NCI-H526 treated with DMSO at 0.1 percent for 48 hours (cell line): ENCODE measurements at regions not wholly inside any gene's neighbourhood (a gene's known extent, or its start where the extent isn't known, plus 50 kb on each side); places are given as distances from the start of the nearest gene placed in this dataset.

Experiments used
- DNase-seq: peaks from one replicate; lab custom pipeline; 2025; lab: John Stamatoyannopoulos, UW

DNA sequence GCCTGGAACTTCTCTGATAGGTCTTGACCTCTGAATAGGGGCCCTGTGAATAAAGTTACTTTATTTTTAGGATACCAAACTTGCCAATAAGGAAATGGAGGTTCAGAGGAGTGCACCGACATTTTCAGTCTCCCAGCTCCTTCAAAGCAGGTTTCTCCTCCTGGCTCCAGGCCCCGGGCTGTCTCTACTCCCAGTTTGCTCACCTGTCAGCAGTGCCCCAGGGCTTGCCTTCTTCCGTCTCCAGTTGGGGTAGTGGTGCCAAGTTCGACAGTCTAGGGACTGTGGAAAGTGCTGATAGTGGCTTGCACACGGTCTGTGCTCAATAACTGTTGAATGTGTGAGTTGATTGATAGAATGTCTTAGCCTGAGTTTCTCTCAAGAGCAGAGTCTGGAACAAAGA is 149.2 kb downstream of the ACTL8 start:
- no peak for DNase-seq

DNA sequence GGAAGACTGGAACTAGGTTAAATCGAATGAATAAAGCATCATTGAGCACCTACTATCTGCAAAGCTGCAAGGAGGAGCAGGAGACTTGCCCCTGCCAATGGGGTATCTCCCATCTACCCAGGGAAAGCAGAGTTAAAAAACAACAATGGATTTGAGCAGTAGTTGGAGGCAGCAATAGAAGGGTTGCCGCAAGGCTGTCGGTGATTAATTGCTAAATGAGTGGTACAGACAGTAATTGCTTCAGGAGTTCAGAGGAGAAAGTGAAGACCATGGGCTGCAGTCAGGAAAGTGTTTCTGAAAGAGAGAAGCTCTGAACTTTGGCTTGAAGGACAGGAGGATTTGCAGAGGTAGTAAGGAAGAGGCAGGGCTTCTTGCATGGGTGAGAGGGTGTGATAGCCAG is 152.9 kb downstream of the ACTL8 start:
- DNase-seq, result no peak

DNA sequence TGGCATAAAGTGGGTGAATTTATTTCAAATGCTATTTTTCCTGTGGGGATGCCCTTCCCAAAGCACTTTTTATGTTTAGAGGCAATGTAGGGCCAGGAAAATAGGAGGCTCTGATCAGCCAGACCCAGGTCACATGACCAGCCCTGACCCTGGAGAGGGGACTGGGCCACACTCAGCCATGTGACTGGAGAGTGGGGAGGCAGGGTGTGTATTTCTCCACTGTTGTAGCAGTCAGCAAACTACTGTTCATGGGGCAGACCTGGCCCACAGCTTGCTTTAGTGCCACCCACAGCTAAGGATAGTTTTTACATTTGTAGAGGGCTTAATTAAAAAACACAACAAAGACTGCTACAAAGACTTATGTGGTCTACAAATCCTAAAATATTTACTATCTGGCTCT is 153.8 kb downstream of the ACTL8 start:
- no peak for DNase-seq

DNA sequence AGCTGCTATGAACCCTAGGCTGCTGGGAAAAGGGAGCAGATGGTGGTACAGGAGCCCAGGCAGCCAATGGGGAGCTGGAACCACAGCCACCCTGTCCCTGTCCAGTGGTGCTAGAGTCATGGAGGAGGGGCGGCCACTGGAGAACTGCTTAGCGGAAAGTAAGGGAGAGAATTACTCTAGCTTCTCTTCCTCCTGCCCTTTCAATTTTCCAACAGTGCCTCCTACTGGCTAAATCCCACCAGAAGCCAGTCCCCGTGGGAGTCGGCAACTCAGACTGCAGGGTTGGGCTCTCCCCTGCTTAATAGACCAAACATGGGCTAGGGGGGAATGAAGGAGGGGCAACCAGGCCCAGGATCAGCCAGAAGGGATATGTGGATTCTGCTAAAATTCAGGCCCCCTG is 154.5 kb downstream of the ACTL8 start:
- DNase-seq, result no peak

DNA sequence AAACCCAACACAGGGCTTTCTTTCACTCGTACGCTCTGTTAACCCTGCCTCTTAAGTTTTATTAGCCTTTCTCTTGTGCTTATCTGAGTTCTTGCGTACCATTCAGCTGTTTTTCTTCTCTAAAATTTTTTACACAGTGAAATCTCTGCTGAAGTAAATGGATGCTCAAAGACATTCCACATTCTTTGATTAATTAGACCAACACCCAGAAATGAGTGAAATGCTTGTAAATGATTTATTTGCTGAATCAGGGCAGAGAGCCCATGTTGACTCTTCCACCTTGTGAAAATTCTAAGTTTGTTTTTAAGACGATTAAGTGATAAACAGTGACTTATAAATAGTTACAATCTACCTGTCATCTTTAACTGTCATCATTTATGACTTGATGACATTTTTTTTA is 156.7 kb downstream of the ACTL8 start:
- DNase-seq, result no peak

DNA sequence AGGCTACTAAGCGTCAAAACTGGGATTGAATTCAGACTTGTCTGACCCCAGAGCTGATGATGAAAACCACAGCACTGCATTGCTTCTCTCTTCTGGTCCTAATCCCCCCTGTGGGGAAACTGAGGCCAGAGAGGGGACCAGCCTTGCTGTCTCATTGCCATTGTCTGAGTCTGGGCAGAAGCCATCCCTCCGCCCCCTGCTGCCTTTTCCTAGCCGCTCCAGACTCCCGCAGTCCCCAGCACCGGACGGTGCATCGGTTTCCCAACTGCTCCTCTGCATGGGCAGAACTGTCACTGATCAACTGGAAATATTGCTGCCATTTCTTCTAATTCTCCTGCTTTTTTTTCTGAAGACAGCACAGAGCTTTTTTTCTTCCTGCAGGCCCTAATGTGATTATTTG is 157.4 kb downstream of the ACTL8 start:
- DNase-seq, result no peak

DNA sequence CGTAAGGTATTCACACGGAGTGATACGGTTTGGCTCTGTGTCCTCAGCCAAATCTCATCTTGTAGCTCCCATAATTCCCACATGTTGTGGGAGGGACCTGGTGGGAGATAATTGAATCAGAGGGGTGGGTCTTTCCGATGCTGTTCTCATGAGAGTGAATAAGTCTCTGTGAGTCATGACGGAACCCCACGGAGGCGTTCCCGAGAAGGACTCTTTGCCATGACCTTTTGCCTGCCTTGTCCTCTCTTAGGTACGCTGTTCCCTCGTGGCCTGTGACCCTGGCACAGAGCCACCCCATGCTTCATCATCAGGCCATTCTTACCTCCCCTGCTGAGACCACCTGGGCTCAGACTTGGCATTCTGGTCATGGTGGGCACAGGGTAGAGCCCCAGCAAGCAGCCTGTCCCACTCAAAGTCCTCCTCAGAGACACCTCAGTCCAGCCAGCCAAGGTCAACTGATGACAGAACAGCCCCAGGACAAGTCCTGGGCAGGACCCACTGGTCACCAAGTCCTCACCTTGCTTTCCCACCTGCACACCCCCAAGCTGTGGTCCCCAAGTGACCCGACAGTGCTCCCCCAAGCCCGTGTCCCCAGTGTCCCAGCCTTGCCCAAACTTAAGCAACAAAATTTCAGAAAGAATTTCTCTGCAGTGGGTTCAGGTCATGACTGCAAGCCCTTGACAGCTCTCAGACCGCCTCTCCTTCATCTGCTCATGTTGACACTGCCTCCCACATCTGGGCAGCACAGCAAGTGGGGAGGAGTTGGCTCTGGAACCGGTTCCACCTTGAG is 158.4 kb downstream of the ACTL8 start:
- DNase-seq, result no peak

DNA sequence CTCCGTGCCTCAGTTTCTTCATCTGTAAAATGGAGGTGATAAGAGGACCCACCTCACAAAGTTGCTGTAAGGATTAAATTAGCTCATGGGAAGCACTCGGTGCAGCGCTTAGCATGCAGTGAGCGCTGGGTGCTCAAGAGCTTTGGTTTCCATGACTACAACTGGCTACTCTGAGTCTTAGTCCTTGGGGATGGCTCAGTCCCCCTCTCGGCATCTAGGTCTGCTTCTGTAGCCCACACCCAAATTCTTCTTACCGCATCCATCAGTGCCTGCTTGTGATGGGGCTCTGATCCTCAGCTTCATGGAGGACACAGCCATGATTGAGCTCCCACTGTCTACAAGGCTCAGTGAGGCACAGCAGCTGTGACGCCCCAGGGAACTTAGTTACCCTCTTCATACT is 159.0 kb downstream of the ACTL8 start:
- no peak for DNase-seq

DNA sequence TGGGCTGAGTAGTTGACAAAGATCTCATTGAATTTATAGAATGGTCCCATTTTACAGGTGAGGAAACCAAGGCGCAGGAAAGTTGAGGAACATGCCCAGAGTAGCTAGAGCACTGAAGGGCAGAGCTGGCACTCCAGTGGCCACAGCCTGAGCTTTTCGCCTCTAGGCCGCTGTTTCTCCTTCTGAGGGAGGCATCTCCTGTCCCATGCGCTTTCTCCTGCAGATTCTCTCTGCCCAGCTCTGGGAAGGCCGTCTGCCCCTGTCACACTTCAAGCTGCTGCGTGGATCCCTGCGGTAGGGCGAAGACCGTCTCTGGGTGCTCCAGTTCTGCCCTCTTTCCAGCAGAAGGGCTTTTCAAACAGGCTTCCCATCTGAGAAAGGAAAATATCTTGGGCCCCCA is 159.9 kb downstream of the ACTL8 start:
- DNase-seq, result no peak

DNA sequence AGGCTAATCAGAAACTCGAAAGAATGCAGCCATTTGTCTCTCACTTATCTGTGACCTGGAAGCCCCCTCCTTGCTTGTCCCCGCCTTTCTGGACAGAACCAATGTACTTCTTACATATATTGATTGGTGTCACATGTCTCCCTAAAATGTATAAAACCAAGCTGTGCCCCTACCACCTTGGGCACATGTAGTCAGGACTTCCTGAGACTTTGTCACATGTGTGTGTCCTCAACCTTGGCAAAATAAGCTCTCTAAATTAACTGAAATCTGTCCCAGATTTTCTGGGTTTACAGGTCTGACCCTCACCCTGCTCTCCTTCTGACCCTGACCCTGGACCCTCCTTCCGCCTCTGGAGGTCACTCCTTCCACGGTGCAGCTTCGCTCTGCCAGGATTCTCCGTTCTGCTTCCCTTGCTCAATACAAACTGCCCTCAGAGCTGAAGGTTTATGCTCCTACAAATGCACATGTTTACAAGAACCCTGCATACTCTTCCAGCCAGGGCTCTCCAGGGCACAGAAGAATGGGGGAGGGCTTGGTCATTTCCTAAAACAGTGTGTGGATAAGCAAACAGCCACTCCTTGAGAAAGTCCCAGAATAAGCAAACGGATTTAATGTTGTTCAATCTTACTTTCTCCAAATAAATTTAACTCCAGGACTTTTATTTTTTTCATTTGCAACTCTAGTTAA is 160.5 kb downstream of the ACTL8 start:
- DNase-seq, result no peak

DNA sequence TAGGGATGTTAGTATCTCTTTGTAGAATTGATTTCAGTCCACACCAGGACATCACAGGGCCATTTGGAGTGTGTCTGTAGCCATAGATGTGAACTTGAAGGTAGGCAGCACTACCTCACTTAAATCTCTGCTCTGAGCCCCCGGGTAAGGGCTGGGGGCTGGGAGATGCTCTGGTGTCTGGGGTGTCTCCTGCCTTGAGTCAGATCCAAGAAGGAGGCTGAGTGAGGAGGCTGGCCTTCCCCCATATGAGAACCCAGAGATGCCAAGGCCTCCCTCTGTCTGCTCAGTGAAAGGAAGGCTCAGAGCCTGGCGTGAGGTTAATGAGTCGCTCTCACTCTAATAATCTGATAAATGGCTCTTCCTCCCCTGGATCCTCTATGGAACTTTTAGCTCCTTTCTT is 161.6 kb downstream of the ACTL8 start:
- no peak for DNase-seq

DNA sequence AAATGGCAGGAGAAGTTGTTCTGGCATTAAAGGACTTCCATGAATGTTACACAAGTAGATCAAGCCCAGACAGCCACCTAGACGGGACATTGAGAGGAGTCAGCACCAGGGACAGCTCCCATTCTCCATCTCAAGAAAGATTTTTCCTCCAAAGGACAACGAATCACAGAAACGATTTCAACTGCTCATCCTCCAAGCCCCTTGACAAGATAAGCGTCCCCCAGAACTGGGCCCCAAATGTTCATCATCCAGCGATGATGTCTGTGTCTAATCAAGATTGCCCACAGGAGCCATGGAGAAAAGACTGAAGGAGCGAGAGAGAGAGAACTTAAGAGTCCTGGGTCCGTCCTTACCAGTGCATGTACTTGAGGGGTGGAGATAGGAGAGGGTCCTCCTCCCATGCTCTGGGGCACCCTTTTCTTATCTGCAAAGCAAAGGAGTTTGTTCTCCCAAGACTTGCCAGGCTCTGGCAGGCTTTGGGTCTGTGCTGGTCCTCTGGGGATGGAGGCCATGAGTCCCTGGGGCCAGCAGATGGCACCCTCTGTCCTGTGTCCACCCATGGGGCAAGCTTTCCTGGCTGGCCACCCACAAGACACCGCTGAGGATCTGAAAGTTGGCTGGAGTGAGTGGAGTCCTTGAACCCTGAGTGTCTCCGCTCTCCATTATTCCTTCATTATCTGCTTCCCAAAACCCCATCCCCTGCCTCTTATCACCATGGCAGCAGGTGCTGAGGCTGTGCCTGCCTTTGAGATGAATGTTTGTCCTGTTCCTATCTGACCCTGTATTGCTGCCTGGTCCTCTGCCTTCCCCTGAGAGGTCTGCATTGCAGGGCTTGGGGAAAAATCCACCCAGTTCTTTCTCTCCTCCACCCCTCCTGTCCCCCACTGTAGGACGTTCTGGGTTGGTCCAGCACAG is 164.6 kb downstream of the ACTL8 start:
- DNase-seq, result no peak

DNA sequence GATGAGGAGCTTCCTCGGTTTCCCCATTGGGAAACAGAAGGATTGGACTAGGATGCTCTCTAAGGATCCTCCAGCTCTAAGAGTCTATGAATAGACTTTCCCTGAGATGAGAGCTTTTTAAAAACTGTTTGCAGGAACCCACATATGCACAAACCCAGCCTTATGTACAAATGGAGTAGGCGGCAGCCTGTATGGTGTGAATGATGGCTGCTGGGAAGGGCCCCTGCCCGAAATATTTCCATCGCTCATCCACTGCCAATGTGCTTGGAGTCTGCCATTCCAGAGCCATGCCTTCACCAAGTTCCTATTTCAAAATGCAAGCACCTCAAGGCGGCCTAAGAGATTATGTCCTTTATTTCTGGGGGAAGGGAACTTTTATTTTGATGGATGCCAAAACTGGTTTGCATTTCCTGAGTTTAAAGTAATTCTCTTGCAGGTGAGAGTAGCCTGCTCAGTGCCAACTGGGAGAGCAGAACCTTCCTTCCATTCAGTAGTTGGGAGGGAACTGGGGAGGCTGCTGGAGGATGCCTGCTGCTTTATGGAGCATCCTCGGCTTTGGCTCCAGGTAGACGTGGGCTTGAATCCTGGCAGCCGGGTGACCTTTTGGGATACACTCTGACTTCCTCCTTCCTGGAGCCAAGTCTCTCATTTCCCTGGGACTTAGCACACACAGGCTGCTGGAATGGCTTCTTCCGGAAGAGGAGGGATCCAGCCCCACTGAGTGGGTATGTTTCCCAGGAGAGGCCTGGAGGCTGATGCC is 165.9 kb downstream of the ACTL8 start:
- DNase-seq, result no peak

DNA sequence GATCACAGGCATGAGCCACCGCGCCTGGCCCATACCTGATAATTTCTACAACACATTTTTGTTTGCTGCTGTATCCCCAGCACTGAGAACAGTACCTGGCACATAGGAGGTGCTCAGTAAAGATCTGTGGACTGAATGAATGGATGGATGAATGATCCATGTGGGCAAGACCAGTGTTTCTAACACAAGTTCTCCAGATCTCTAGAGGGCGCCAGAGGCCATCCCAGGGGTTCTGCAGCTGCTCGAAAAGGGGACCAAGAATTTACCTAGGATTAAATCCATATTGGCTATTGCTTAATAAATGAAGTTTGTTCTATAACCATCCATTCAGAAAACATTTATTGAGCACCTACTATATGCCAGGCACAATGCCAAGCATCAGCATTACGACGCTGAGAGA is 167.7 kb downstream of the ACTL8 start:
- peak; percentile 65 for DNase-seq

DNA sequence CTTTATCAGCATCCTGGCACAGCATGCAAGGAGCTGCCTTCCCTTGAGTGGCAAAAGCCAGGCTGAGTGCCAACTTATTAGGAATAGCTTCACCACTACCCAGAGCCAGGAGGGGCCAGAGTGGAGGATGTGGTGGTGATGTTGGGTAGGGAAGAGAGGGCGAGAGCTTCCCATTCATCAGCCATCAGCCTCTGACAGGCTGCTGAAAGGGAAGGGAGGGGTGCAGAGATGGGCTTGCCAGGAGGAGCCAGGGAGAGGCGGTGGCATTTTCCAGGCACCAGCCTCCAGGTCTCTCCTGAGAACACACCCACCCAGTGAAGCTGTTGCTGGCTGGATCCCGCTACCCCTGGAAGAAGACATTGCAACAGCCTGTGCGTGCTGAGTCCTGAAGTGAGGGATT is 168.5 kb downstream of the ACTL8 start:
- DNase-seq, result no peak

DNA sequence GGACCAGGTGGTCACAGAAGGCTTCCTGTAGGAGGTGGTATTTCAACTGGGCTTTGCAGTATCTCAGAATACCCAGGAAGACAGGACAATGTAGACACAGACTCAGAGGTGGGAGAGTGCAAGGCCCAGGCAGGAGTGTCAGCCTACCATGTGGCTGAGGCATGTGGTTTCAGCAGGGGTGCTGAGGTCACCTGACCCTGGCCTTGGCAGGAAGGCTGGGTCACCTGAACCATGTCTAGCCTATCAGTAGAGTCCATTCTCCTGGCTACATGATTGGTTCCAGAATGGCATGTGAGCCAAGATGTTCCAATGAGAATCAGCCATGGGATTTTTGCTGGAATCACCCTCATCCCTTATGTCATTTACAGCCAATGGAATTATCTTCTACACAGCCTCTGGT is 169.4 kb downstream of the ACTL8 start:
- no peak for DNase-seq

DNA sequence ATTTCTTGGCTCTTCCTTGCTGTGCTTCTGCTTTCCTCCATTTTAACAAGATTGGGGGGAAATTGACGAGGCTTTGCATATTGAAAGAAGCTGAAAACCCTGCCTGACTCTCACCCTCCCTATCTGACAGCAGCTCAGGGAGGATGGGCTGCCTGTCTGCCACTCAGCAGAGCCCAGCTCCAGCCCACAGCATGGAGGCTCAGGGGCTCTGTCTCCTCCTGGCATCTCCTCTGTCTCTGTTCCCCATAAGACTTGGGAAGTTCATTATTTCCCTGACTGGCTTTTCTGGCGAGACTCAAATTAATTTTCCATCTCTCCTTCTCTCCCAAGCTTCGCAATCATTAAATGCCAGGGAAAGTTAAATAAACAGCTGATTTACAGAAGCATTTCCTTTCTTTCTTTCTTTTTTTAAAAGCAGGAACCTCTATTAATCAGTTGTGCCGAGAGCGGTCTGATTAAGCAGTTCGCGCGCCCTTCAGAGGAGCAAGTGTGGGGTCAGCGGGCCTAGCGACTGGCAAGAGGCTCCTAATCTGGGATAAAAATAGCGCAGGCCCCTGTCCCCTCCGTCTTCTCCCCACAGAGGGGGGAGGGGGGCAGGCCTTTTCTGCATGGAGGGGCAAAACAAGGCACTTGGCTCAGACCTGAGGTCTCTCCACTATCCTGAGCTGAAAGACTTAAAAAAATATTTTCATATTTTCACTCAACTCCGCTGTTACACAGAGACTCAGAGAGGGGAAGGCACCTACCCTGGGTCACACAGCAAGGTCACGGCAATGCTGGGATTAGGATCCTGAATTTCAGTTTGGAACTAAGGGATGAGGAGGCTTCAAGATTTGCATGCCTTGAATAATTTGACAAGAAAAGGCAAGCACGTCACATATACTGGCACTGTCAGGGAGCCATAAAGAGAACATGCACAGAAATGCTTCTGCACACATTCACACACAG is 170.4 kb downstream of the ACTL8 start:
- DNase-seq, result no peak

DNA sequence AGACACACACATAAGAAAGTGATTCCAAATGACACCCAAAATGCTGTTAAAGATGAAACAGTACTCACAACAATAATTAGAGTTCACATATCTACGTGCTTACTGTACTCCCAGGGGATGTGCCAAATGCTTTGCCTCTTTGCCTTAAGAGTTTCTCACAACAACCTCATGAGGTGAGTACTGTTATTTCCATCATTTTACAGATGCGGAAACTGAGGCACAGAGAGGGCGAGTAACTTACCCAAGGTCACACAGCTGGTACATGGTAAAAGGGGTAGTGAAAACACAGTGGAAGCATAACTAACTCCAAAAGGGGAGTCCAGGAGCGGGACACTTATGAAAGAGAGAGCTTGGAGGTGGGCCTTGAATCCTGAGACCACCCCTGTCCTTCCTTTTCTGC is 171.8 kb downstream of the ACTL8 start:
- DNase-seq, result no peak

DNA sequence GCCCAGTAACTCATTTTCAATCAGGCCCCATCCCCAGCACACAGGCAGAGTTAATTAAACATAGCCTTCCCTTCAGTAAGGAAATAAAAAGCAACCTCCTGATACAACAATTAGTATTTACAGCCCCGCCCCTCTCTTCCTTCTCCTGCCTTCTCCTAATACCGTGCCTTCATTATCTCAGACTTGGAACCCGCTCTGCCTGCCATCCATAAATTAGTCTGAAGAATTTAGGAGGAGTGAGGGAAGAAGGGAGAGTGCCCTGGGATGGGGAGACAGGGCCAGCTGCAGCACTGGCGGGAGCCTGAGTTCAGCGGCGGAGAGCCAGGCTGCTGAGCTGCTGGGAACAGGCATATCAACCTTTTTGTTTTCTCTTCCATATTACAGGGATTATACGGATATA is 172.8 kb downstream of the ACTL8 start:
- DNase-seq, result no peak

DNA sequence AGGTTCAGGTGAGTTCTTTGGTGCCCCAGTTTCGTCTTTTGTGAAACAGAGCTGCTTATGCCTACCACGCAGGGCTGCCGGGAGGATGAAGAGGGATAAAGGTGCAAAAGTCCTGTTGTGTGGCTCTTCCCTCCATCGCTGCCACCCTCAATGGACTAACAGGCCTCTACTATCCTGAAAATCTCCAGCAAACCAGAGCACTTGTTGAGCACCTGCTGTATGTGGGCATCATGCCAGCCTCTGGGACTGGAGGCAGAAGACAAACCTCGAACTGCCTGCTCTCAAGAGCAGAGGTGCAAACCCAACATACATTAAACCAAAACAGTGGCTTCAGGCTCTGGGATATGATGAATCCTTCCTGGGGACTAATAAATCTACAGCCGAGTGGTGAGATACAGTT is 174.1 kb downstream of the ACTL8 start:
- no peak for DNase-seq

DNA sequence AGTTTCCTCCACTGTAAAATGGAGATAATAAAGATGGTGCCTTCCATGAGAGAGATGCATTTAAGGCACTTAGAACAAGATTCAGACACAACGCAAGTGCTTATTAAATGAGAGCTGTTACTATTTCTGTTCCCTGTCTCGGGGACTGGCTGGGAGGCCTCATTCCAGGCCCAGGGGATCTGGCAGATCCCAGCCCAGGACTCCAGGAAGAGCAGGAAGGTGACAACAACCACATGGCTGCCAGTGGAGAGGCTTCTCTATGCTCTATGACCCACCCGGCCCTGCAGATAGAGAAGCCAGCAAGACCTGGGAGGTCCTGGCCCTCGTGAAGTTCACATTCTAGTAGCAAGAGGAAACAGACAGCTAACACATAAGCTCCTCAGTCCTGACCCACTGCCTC is 175.5 kb downstream of the ACTL8 start:
- no peak for DNase-seq
